GM10847 (cell line): ENCODE measurements at regions not wholly inside any gene's neighbourhood (a gene's known extent, or its start where the extent isn't known, plus 50 kb on each side); places are given as distances from the start of the nearest gene placed in this dataset.

ENCODE experiments used
- POLR2A ChIP-seq: IDR thresholded peaks from 2 replicates; pipeline ENCODE4 v1.6.1; 2011; ENCODE audit not compliant: insufficient read length; ENCODE audit errors: extremely low read depth

- TF ChIP-seq POLR2A: no peak
Measured at GRCh38 chr14:106414464-106414863, 888.1 kb downstream of the TMEM121 start.

- TF ChIP-seq POLR2A: no peak
Measured at GRCh38 chr14:106417224-106418049, 891.1 kb downstream of the TMEM121 start.

- TF ChIP-seq POLR2A: no peak
Measured at GRCh38 chr14:106419376-106419965, 893.1 kb downstream of the TMEM121 start.

- TF ChIP-seq POLR2A: no peak
Measured at GRCh38 chr14:106422066-106422465, 895.7 kb downstream of the TMEM121 start.

- no peak for TF ChIP-seq POLR2A
Measured at GRCh38 chr14:106436310-106436905, 910.0 kb downstream of the TMEM121 start.

- TF ChIP-seq POLR2A: no peak
Measured at GRCh38 chr14:106442857-106443256, 916.5 kb downstream of the TMEM121 start.

- no peak for TF ChIP-seq POLR2A
Measured at GRCh38 chr14:106455026-106455425, 928.6 kb downstream of the TMEM121 start.

GRCh38 chr14:106459971-106460730 lies 933.8 kb downstream of the TMEM121 start:
- no peak for TF ChIP-seq POLR2A

GRCh38 chr14:106460916-106461315 lies 934.5 kb downstream of the TMEM121 start:
- TF ChIP-seq POLR2A: no peak

GRCh38 chr14:106487600-106487999 lies 961.2 kb downstream of the TMEM121 start:
- no peak for TF ChIP-seq POLR2A

- no peak for TF ChIP-seq POLR2A
Measured at GRCh38 chr14:106488291-106488690, 961.9 kb downstream of the TMEM121 start.

- TF ChIP-seq POLR2A: no peak
Measured at GRCh38 chr14:106489112-106489881, 962.9 kb downstream of the TMEM121 start.

- TF ChIP-seq POLR2A: no peak
Measured at GRCh38 chr14:106490442-106490841, 964.1 kb downstream of the TMEM121 start.

GRCh38 chr14:106491851-106492250 lies 965.5 kb downstream of the TMEM121 start:
- TF ChIP-seq POLR2A: no peak

GRCh38 chr14:106493962-106494823 lies 967.8 kb downstream of the TMEM121 start:
- no peak for TF ChIP-seq POLR2A
